A549 (cell line): ENCODE measurements at regions not wholly inside any gene's neighbourhood (a gene's known extent, or its start where the extent isn't known, plus 50 kb on each side); places are given as distances from the start of the nearest gene placed in this dataset.

Experiments
- ATAC-seq, 2 experiments: fragments of 200-7000 bp in 1 of 2; fragments of >200 bp in 1 of 2; cut with Nextera tagmentation in 1 of 2; cut with Tn5 transposase in 1 of 2; 3 replicates each; pipeline versions ENCODE4 v1.8.0 to v1.9.1; 2018 to 2020; ENCODE audit warnings: mild to moderate bottlenecking in 1 of 2, moderate library complexity in 1 of 2
- CTCF ChIA-PET: fragments of 300-600 bp; sonication (Branson Sonifier 250); formaldehyde crosslinking; extraction: SDS; loops from one replicate; lab custom pipeline; 2021; ENCODE audit warnings: antibody characterized with exemption, inconsistent platforms; lab: Yijun Ruan, JAX
- POLR2A ChIA-PET: fragments of 350-600 bp; formaldehyde crosslinking; extraction: SDS; loops from one replicate; lab custom pipeline; 2021; ENCODE audit warnings: antibody characterized with exemption, inconsistent platforms; lab: Yijun Ruan, JAX
- DNase-seq, 2 experiments: peaks; one replicate each; pipeline versions ENCODE4 v3.0.0 to v3.0.0-alpha.2; 2011 to 2016; ENCODE audit warnings: low read depth in 1 of 2, low spot score in 1 of 2
- FAIRE-seq: peaks from 2 replicates; lab custom pipeline; 2011; peaks lifted over from hg19 to GRCh38; lab: Jason Lieb, UNC
- H3K27ac ChIP-seq, 2 experiments: fragments of >200 bp; sonication (Bioruptor Twin); formaldehyde crosslinking; 3 replicates each; pipeline ENCODE4 v1.5.1; 2016 to 2017
- H3K4me1 ChIP-seq: fragments of >200 bp; sonication (Bioruptor Twin); formaldehyde crosslinking; 3 replicates; pipeline ENCODE4 v1.6.1; 2016
- H3K4me2 ChIP-seq: fragments of >200 bp; sonication (Bioruptor Twin); formaldehyde crosslinking; 3 replicates; pipeline ENCODE4 v1.6.1; 2016
- H3K4me3 ChIP-seq: fragments of >200 bp; sonication (Bioruptor Twin); formaldehyde crosslinking; 3 replicates; pipeline ENCODE4 v1.5.1; 2016
- H3K9me3 ChIP-seq: fragments of >200 bp; sonication (Bioruptor Twin); formaldehyde crosslinking; 3 replicates; pipeline ENCODE4 v1.6.1; 2016
- CBX2 ChIP-seq: fragments of 200-600 bp; sonication (generic); IDR thresholded peaks from 2 replicates; pipeline ENCODE4 v1.6.1; 2016; ENCODE audit warnings: low read depth, mild to moderate bottlenecking, borderline replicate concordance
- CEBPB ChIP-seq, 2 experiments: fragments of >200 bp in 1 of 2; sonication (Bioruptor Twin) in 1 of 2; formaldehyde crosslinking in 1 of 2; IDR thresholded peaks; 2 replicates each; pipeline ENCODE4 v1.6.1; 2012 to 2016
- CTCF ChIP-seq: fragments of >200 bp; sonication (Bioruptor Twin); formaldehyde crosslinking; IDR thresholded peaks from 3 replicates; pipeline ENCODE4 v1.5.1; 2016
- EP300 ChIP-seq, 2 experiments: fragments of >200 bp; sonication (Bioruptor Twin); formaldehyde crosslinking; IDR thresholded peaks; 2 replicates in 1 of 2; 3 replicates in 1 of 2; pipeline ENCODE4 v1.6.1; 2016 to 2017
- ESRRA ChIP-seq: fragments of 150-350 bp; IDR thresholded peaks from 2 replicates; pipeline ENCODE4 v1.6.1; 2014; ENCODE audit warnings: mild to moderate bottlenecking, low read length, borderline replicate concordance
- FOSB ChIP-seq: fragments of 250-450 bp; sonication (Bioruptor Pico); IDR thresholded peaks from 2 replicates; pipeline ENCODE4 v1.5.0; 2020; ENCODE audit warnings: mild to moderate bottlenecking, moderate library complexity
- HEYL ChIP-seq: fragments of 250-450 bp; sonication (Bioruptor Pico); IDR thresholded peaks from 2 replicates; pipeline ENCODE4 v1.8.0; 2021; ENCODE audit warnings: mild to moderate bottlenecking, moderate library complexity
- JUN ChIP-seq, 2 experiments: fragments of >200 bp; sonication (Bioruptor Twin); formaldehyde crosslinking; IDR thresholded peaks; 2 replicates in 1 of 2; 3 replicates in 1 of 2; pipeline ENCODE4 v1.6.1; 2016 to 2017
- MAFK ChIP-seq: fragments of 450-650 bp; IDR thresholded peaks from 2 replicates; pipeline ENCODE4 v1.6.1; 2014; ENCODE audit not compliant: partially characterized antibody
- MYC ChIP-seq: IDR thresholded peaks from 2 replicates; pipeline ENCODE4 v1.6.1; 2012; ENCODE audit warnings: mild to moderate bottlenecking, inconsistent platforms, low read length, improper control_type of control experiment, borderline replicate concordance
- REST ChIP-seq: fragments of 200-600 bp; sonication (generic); IDR thresholded peaks from 2 replicates; pipeline ENCODE4 v1.6.1; 2016; ENCODE audit warnings: antibody characterized with exemption, mild to moderate bottlenecking, moderate library complexity
- RFX5 ChIP-seq: fragments of 450-650 bp; IDR thresholded peaks from 2 replicates; pipeline ENCODE4 v1.7.1; 2014; ENCODE audit warnings: antibody characterized with exemption, mild to moderate bottlenecking, moderate library complexity
- SMC3 ChIP-seq: fragments of >200 bp; sonication (Bioruptor Twin); formaldehyde crosslinking; IDR thresholded peaks from 3 replicates; pipeline ENCODE4 v1.6.1; 2018; ENCODE audit warnings: inconsistent platforms
- SREBF2 ChIP-seq: fragments of 450-650 bp; IDR thresholded peaks from 2 replicates; pipeline ENCODE4 v1.6.1; 2014; ENCODE audit warnings: mild to moderate bottlenecking, moderate library complexity
- TFCP2L1 ChIP-seq: fragments of 250-450 bp; sonication (Bioruptor Pico); IDR thresholded peaks from 2 replicates; pipeline ENCODE4 v1.5.0; 2021; ENCODE audit warnings: mild to moderate bottlenecking
- USF2 ChIP-seq: fragments of 450-650 bp; IDR thresholded peaks from 2 replicates; pipeline ENCODE4 v1.6.1; 2014; ENCODE audit warnings: antibody characterized with exemption
- ZFP36 ChIP-seq: fragments of 450-650 bp; IDR thresholded peaks from 2 replicates; pipeline ENCODE4 v1.6.1; 2014; ENCODE audit warnings: borderline replicate concordance; ENCODE audit not compliant: partially characterized antibody
- WGBS: methylation state at CpG from one replicate; pipeline ENCODE4 v1.1.6; 2017; ENCODE audit errors: missing lambda C conversion rate; 5-methylcytosine and 5-hydroxymethylcytosine counted together
- TF ChIP-seq, protein P1 (sequence below): fragments of 250-450 bp; sonication (Bioruptor Pico); IDR thresholded peaks from 2 replicates; pipeline ENCODE4 v1.5.0; 2021; ENCODE audit warnings: mild to moderate bottlenecking, moderate library complexity, borderline replicate concordance
- TF ChIP-seq, protein P2 (sequence below): IDR thresholded peaks from 2 replicates; pipeline ENCODE4 v1.6.1; 2012

DNA sequence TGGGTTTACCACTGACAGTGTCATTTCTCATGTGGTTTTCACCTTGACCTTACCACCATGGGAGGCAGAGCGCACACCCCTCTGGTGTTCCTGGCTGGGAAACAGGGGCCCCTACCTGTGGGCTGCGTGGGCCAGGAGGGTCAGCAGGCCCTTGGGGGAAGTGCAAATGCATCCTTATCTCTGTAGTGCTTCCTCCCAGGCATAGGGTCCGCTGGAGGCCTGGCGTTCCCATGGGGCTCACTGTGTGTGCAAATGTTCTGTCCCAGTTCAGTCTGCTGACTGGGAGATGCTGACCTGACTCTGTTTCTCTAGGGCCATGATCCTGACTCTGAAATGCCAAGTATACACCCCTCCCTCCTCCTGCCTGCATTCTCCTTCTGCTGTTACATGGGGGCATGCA lies 81.3 kb downstream of the SLC25A47 start (continued):
- TF ChIP-seq REST (no peak), SREBF2 (no peak)
- TF ChIP-seq, all 56 proteins: peak for 0

- FAIRE-seq: no peak
- ATAC-seq: no peak
- H3K9me3 ChIP-seq: no peaks in the 10 kb centered on the region
- no peak overlapping the region for H3K4me3 ChIP-seq
- TF ChIP-seq CTCF (no peak), FOSB (CRISPR knock-in tag) (no peak), CEBPB (IDR thresholded peaks at IDR 0.05) (0 out of 4 replicates have a peak, but pooled peaks of 1 of the 2 experiments have one; percentile 15), SMC3 (no peak), HEYL (CRISPR knock-in tag) (no peak), SREBF2 (no peak)
- TF ChIP-seq, all 56 proteins: peak for 1
- POLR2A ChIA-PET: no interaction called here
- whole genome bisulfite sequencing: 88% methylated on average over 12 of the region's 12 CpGs
- CTCF ChIA-PET: interaction anchor here (1.1 to 7.5 kb wide), 9 partner anchors 11 to 257 kb away, joined by 3 to 80 read pairs (median 4); no protein-coding TSS in a partner anchor
- H3K4me1 ChIP-seq: peaks cover 60% of the 10 kb centered on the region
- H3K27ac ChIP-seq: peak overlapping the region; percentile 82 to 88
- peak overlapping the region; percentile 19; the same call in 2 of the 3 replicates for H3K4me2 ChIP-seq
- DNase-seq: no peak
Measured at GRCh38 chr14:100405760-100406455, 82.8 kb downstream of the SLC25A47 start.

GRCh38 chr14:100406505-100407131 lies 83.5 kb downstream of the SLC25A47 start:
- Histone ChIP-seq H3K4me2 (peak overlapping the region; percentile 19; the same call in 2 of the 3 replicates), H3K9me3 (no peaks in the 10 kb centered on the region), H3K4me3 (no peak overlapping the region), H3K4me1 (peaks cover 55% of the 10 kb centered on the region), H3K27ac (peak overlapping the region; percentile 82 to 88)
- peak in 1 of 2 experiments; percentile 66 for DNase-seq
- CTCF ChIA-PET: interaction anchor here (1.4 to 7.5 kb wide), 9 partner anchors 11 to 256 kb away, joined by 3 to 80 read pairs (median 10); no protein-coding TSS in a partner anchor
- peak; percentile 51 for FAIRE-seq
- ATAC-seq: peak in 1 of 2 experiments; percentile 28; a peak in 2 of 6 replicates
- TF ChIP-seq ZFP36: no peak
- 0 out of 5 replicates have a peak, but pooled peaks of 1 of the 2 experiments have one; percentile 22 for TF ChIP-seq EP300 (IDR thresholded peaks at IDR 0.05)
- POLR2A ChIA-PET: no interaction called here
- 89% methylated on average over 9 of the region's 10 CpGs for WGBS

DNA sequence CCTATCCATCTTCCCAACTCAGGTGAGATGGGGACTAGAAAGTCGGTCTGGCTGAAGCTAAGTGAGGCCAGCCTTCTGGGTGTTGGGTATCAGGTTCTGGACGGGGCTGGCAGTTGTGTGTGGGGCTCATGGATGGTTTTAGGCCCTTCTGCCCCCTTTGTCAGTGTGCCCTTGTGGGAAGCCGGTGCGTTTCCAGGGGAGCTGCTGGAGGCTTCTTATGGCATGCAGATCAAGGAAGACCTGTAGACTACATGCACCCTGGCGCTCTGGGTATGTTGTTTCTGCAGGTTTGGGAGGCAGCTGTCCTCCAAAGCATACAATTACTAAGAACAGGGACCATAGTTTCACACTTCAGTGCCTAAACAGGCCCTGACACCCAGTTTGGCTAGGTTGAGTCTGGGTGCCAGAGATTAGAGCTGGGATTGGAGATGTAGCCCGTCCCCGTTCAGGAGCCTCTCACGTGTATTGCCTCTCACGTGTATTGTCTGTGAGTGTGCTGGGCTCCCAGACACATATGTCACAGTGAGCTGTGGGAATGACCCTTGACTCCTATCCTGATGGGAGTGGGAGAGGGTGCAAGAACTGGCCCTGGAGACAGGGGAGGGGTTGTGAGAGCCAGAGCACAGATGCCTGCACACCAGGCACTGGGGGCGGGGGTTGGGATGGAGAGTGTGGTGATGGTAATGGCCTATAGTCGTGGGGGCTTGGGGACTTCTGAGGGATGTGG lies 84.4 kb downstream of the SLC25A47 start:
- H3K4me2 ChIP-seq: peak overlapping the region; percentile 81
- ChIA-PET POLR2A (interaction anchor here (0.5 to 0.6 kb wide), 2 partner anchors 20 to 241 kb away, joined by 3 read pairs; no protein-coding TSS in a partner anchor), CTCF (interaction anchor here (0.9 to 7.5 kb wide), 10 partner anchors 9 to 1258 kb away, joined by 3 to 80 read pairs (median 9); no protein-coding TSS in a partner anchor)
- no peak overlapping the region for H3K4me3 ChIP-seq
- H3K27ac ChIP-seq: peak overlapping the region; percentile 82 to 88
- peaks cover 49% of the 10 kb centered on the region for H3K4me1 ChIP-seq
- 89% methylated on average over 10 of the region's 11 CpGs for WGBS
- FAIRE-seq (no peak), DNase-seq (no peak), ATAC-seq (no peak)
- H3K9me3 ChIP-seq: no peaks in the 10 kb centered on the region
- no peak for TF ChIP-seq JUN (IDR thresholded peaks at IDR 0.05)
- no peak for TF ChIP-seq TFCP2L1
- no peak for TF ChIP-seq MAFK
- no peak for TF ChIP-seq MYC
- no peak for TF ChIP-seq RFX5
- no peak for TF ChIP-seq ESRRA
- TF ChIP-seq HEYL (CRISPR knock-in tag): no peak
- no peak for TF ChIP-seq USF2
- TF ChIP-seq, protein P1, sequence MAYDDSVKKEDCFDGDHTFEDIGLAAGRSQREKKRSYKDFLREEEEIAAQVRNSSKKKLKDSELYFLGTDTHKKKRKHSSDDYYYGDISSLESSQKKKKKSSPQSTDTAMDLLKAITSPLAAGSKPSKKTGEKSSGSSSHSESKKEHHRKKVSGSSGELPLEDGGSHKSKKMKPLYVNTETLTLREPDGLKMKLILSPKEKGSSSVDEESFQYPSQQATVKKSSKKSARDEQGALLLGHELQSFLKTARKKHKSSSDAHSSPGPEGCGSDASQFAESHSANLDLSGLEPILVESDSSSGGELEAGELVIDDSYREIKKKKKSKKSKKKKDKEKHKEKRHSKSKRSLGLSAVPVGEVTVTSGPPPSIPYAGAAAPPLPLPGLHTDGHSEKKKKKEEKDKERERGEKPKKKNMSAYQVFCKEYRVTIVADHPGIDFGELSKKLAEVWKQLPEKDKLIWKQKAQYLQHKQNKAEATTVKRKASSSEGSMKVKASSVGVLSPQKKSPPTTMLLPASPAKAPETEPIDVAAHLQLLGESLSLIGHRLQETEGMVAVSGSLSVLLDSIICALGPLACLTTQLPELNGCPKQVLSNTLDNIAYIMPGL (CRISPR knock-in tag): no peak
- no peak for TF ChIP-seq CBX2
- TF ChIP-seq, protein P2, sequence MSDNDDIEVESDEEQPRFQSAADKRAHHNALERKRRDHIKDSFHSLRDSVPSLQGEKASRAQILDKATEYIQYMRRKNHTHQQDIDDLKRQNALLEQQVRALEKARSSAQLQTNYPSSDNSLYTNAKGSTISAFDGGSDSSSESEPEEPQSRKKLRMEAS: no peak
